ENCODE measurements at regions not wholly inside any gene's neighbourhood (a gene's known extent, or its start where the extent isn't known, plus 50 kb on each side); places are given as distances from the start of the nearest gene placed in this dataset.

GRCh38 chr14:81691931-81692330, 158.3 kb upstream of the SEL1L start:
- Histone ChIP-seq H3K9me3 (no peaks in the 10 kb centered on the region), H3K27ac (no peak overlapping the region), H3K27me3 (no peaks in the 10 kb centered on the region), H3K4me3 (no peak overlapping the region), H3K36me3 (no peaks in the 10 kb centered on the region), H3K4me1 (no peaks in the 10 kb centered on the region)
- DNase-seq (no peak), ATAC-seq (no peak)
- intact Hi-C loops (cut with DNase I): no loop called here
- TF ChIP-seq CTCF (IDR thresholded peaks at IDR 0.05): no peak

GRCh38 chr14:81694419-81694818, 160.8 kb upstream of the SEL1L start:
- TF ChIP-seq CTCF (IDR thresholded peaks at IDR 0.05): no peak
- ATAC-seq: no peak
- no peaks in the 10 kb centered on the region for H3K4me1 ChIP-seq
- no peak overlapping the region for H3K4me3 ChIP-seq
- H3K36me3 ChIP-seq: no peaks in the 10 kb centered on the region
- intact Hi-C loops (cut with DNase I): no loop called here
- no peaks in the 10 kb centered on the region for H3K9me3 ChIP-seq
- DNase-seq: no peak
- H3K27ac ChIP-seq: no peak overlapping the region
- H3K27me3 ChIP-seq: no peaks in the 10 kb centered on the region

GRCh38 chr14:81709681-81710080, 176.0 kb upstream of the SEL1L start:
- H3K27me3 ChIP-seq: no peaks in the 10 kb centered on the region
- H3K4me1 ChIP-seq: no peaks in the 10 kb centered on the region
- H3K9me3 ChIP-seq: no peaks in the 10 kb centered on the region
- no peak for DNase-seq
- H3K4me3 ChIP-seq: no peak overlapping the region
- intact Hi-C loops (cut with DNase I): no loop called here
- TF ChIP-seq CTCF (IDR thresholded peaks at IDR 0.05): no peak
- no peak overlapping the region for H3K27ac ChIP-seq
- H3K36me3 ChIP-seq: no peaks in the 10 kb centered on the region
- no peak for ATAC-seq

GRCh38 chr14:81710232-81710845, 176.7 kb upstream of the SEL1L start:
- Histone ChIP-seq H3K27me3 (no peaks in the 10 kb centered on the region), H3K4me1 (no peaks in the 10 kb centered on the region), H3K36me3 (no peaks in the 10 kb centered on the region), H3K9me3 (no peaks in the 10 kb centered on the region), H3K4me3 (no peak overlapping the region), H3K27ac (no peak overlapping the region)
- intact Hi-C loops (cut with DNase I): no loop called here
- no peak for DNase-seq
- peak; percentile 65 for ATAC-seq
- TF ChIP-seq CTCF (IDR thresholded peaks at IDR 0.05): peak; percentile 52

GRCh38 chr14:81715731-81716130, 182.1 kb upstream of the SEL1L start:
- no peaks in the 10 kb centered on the region for H3K9me3 ChIP-seq
- no peak overlapping the region for H3K27ac ChIP-seq
- intact Hi-C loops (cut with DNase I): no loop called here
- no peak overlapping the region for H3K4me3 ChIP-seq
- no peaks in the 10 kb centered on the region for H3K27me3 ChIP-seq
- no peaks in the 10 kb centered on the region for H3K4me1 ChIP-seq
- TF ChIP-seq CTCF (IDR thresholded peaks at IDR 0.05): no peak
- no peaks in the 10 kb centered on the region for H3K36me3 ChIP-seq
- DNase-seq: no peak
- ATAC-seq: no peak

- Histone ChIP-seq H3K36me3 (no peaks in the 10 kb centered on the region), H3K9me3 (no peaks in the 10 kb centered on the region), H3K27ac (no peak overlapping the region), H3K4me1 (no peaks in the 10 kb centered on the region), H3K4me3 (no peak overlapping the region), H3K27me3 (no peaks in the 10 kb centered on the region)
- DNase-seq (no peak), ATAC-seq (no peak)
- intact Hi-C loops (cut with DNase I): no loop called here
- no peak for TF ChIP-seq CTCF (IDR thresholded peaks at IDR 0.05)
Observed at GRCh38 chr14:81716953-81717352, 183.3 kb upstream of the SEL1L start.
